ENCODE measurements at regions not wholly inside any gene's neighbourhood (a gene's known extent, or its start where the extent isn't known, plus 50 kb on each side); places are given as distances from the start of the nearest gene placed in this dataset.

GRCh38 chr12:47303207-47303606, 223.4 kb upstream of the AMIGO2 start:
- TF ChIP-seq CTCF (IDR thresholded peaks at IDR 0.05): no peak
- no peak for TF ChIP-seq POLR2A (IDR thresholded peaks at IDR 0.05)
